ENCODE measurements at regions not wholly inside any gene's neighbourhood (a gene's known extent, or its start where the extent isn't known, plus 50 kb on each side); places are given as distances from the start of the nearest gene placed in this dataset.

DNA sequence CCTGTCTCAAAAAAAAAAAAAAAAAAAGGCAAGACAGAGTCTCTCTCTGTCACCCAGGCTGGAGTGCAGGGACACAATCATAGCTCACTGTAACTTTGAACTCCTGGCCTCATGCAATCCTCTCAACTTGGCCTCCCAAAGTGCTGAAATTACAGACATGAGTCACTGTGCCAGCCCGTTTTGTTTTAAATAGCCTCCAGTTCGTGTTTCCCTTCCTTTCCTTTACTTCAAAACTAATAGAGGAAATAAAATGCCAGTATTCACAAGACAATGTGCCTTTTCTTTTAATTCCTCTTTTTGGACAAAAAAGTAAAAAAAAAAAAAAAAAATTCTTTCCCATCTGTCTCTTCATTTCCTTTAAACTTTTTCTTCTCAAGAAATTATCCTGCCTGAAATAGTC, 54.5 kb upstream of the ACMSD start:
- Mint-ChIP-seq H3K4me3 (ENCODE audit: low read depth, unreplicated experiment) (no peak overlapping the region), H3K27me3 (ENCODE audit: unreplicated experiment) (no peaks in the 10 kb centered on the region), H3K27ac (ENCODE audit: unreplicated experiment) (no peak overlapping the region)

DNA sequence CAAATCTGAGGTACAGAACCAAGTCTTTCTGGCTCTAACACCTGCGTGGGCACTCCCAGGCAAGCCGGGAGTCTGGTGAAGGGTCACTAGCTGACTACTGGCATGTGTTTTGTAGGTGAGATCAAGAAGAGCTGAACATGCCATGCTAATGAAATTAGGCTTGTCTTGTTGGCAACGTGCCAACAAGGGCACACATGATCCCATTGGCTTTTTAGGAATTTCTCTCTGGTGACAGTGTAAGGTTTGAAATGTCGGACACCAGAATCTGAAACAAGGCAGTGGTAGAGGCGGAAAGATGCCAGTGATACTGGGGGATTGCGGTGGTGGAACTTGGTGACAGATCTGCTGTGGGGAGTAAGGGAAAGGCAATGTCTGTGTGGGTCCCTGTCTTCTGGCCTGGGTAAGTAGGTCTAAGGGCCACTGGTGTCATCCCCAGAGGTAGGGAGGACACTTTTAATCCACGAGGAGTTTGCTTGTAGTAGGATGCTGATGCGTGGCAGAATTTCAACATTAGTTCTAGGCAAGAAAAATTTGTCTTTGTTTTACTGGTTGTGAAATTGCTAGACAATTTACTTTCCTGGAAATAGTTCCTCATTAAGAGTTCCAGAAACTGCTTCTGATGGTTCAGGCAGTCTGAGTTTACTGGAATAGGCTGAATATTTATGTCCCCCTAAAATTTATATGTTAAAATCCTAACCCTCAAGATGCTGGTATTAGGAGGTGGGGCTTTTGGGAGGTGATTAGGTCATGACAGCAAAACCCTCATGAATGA, 52.6 kb upstream of the ACMSD start:
- Mint-ChIP-seq H3K36me3 (ENCODE audit: insufficient read depth, unreplicated experiment) (peaks cover 4% of the 10 kb centered on the region), H3K9me3 (ENCODE audit: low read depth, unreplicated experiment) (peaks cover 4% of the 10 kb centered on the region), H3K4me3 (ENCODE audit: low read depth, unreplicated experiment) (no peak overlapping the region), H3K27me3 (ENCODE audit: unreplicated experiment) (peaks cover 10% of the 10 kb centered on the region), H3K4me1 (ENCODE audit: low read depth, unreplicated experiment) (no peaks in the 10 kb centered on the region), H3K27ac (ENCODE audit: unreplicated experiment) (no peak overlapping the region)
- BruUV-seq (replicated peaks): no TSS peak
- TF ChIP-seq, protein P1, sequence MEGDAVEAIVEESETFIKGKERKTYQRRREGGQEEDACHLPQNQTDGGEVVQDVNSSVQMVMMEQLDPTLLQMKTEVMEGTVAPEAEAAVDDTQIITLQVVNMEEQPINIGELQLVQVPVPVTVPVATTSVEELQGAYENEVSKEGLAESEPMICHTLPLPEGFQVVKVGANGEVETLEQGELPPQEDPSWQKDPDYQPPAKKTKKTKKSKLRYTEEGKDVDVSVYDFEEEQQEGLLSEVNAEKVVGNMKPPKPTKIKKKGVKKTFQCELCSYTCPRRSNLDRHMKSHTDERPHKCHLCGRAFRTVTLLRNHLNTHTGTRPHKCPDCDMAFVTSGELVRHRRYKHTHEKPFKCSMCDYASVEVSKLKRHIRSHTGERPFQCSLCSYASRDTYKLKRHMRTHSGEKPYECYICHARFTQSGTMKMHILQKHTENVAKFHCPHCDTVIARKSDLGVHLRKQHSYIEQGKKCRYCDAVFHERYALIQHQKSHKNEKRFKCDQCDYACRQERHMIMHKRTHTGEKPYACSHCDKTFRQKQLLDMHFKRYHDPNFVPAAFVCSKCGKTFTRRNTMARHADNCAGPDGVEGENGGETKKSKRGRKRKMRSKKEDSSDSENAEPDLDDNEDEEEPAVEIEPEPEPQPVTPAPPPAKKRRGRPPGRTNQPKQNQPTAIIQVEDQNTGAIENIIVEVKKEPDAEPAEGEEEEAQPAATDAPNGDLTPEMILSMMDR (IDR thresholded peaks at IDR 0.05; ENCODE audit: unreplicated experiment): no peak
- CTCF ChIA-PET: no interaction called here
- intact Hi-C loops (cut with micrococcal nuclease; ENCODE audit: unreplicated experiment): no loop called here
- DNase-seq: no peak

More for the DNA sequence above, 54.5 kb upstream of the ACMSD start:
- CTCF ChIA-PET: interaction anchor here (0.7 kb wide), 2 partner anchors 24 to 1113 kb away, joined by 3 to 12 read pairs; no protein-coding TSS in a partner anchor
- H3K9me3 Mint-ChIP-seq (ENCODE audit: low read depth, unreplicated experiment): peaks cover 4% of the 10 kb centered on the region
- TF ChIP-seq, protein P1 (IDR thresholded peaks at IDR 0.05; ENCODE audit: unreplicated experiment): no peak
- peaks cover 4% of the 10 kb centered on the region for H3K36me3 Mint-ChIP-seq (ENCODE audit: insufficient read depth, unreplicated experiment)
- no TSS peak for BruUV-seq (replicated peaks)
- no peak for DNase-seq
- intact Hi-C loops (cut with micrococcal nuclease; ENCODE audit: unreplicated experiment): no loop called here
- no peaks in the 10 kb centered on the region for H3K4me1 Mint-ChIP-seq (ENCODE audit: low read depth, unreplicated experiment)

DNA sequence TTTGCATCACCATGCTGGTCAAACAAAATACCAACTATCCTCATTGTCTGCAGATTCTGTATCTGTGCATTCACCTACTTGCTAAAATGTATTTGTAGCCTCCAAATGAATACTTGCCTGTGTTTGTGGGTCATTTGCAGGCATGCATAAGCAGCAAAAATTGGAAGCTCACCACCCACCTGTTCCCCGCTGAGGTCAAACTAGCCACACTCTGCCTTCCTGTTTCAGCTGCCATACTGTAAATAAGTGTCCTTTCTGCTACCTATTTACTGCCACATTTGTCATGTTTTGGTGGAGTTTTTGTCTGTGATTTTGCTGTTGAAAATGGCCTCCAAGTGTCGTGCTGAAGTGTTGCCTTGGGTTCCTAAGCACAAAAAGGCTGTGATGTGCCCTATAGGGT, 50.0 kb upstream of the ACMSD start:
- intact Hi-C loops (cut with micrococcal nuclease; ENCODE audit: unreplicated experiment): no loop called here

More for the DNA sequence above, 50.0 kb upstream of the ACMSD start:
- H3K27me3 Mint-ChIP-seq (ENCODE audit: unreplicated experiment): peaks cover 19% of the 10 kb centered on the region
- peaks cover 4% of the 10 kb centered on the region for H3K9me3 Mint-ChIP-seq (ENCODE audit: low read depth, unreplicated experiment)
- no TSS peak for BruUV-seq (replicated peaks)
- H3K27ac Mint-ChIP-seq (ENCODE audit: unreplicated experiment): no peak overlapping the region
- no peak for DNase-seq
- TF ChIP-seq, protein P1 (IDR thresholded peaks at IDR 0.05; ENCODE audit: unreplicated experiment): no peak
- H3K4me3 Mint-ChIP-seq (ENCODE audit: low read depth, unreplicated experiment): no peak overlapping the region
- CTCF ChIA-PET: no interaction called here
- H3K36me3 Mint-ChIP-seq (ENCODE audit: insufficient read depth, unreplicated experiment): peaks cover 4% of the 10 kb centered on the region
- H3K4me1 Mint-ChIP-seq (ENCODE audit: low read depth, unreplicated experiment): no peaks in the 10 kb centered on the region

Data from Calu3 (cell line).